Upper lobe of right lung (tissue), 1 donor: ENCODE measurements at regions not wholly inside any gene's neighbourhood (a gene's known extent, or its start where the extent isn't known, plus 50 kb on each side); places are given as distances from the start of the nearest gene placed in this dataset.

Experiments used
- ATAC-seq: fragments of 200-7000 bp; cut with Tn5 transposase; one replicate; pipeline ENCODE4 v1.9.1; 2020; ENCODE audit warnings: mild to moderate bottlenecking, moderate library complexity
- DNase-seq: peaks from one replicate; pipeline ENCODE4 v3.0.0-alpha.2; 2020
- H3K27ac ChIP-seq: fragments of 200-600 bp; one replicate; pipeline ENCODE4 v1.8.0; 2022
- H3K27me3 ChIP-seq: fragments of 200-600 bp; one replicate; pipeline ENCODE4 v1.8.0; 2022; ENCODE audit warnings: mild to moderate bottlenecking
- H3K36me3 ChIP-seq: fragments of 200-600 bp; one replicate; pipeline ENCODE4 v1.8.0; 2022
- H3K4me1 ChIP-seq: fragments of 200-600 bp; one replicate; pipeline ENCODE4 v1.8.0; 2022
- H3K4me3 ChIP-seq: fragments of 200-600 bp; one replicate; pipeline ENCODE4 v1.8.0; 2022; ENCODE audit warnings: mild to moderate bottlenecking
- H3K9me3 ChIP-seq: fragments of 200-600 bp; one replicate; pipeline ENCODE4 v1.8.0; 2022
- intact Hi-C: fragments of 100-400 bp; cut with DNase I; formaldehyde crosslinking; loops from one replicate; pipeline ENCODE4 v1.11.0; 2022
- TF ChIP-seq, protein P1 (sequence below): fragments of 200-600 bp; IDR thresholded peaks from one replicate; pipeline ENCODE4 v1.8.0; 2022; ENCODE audit warnings: antibody characterized with exemption
- donor health status: DM: no; HTN: yes; CAD: no; lungs with severe emphysema.

DNA sequence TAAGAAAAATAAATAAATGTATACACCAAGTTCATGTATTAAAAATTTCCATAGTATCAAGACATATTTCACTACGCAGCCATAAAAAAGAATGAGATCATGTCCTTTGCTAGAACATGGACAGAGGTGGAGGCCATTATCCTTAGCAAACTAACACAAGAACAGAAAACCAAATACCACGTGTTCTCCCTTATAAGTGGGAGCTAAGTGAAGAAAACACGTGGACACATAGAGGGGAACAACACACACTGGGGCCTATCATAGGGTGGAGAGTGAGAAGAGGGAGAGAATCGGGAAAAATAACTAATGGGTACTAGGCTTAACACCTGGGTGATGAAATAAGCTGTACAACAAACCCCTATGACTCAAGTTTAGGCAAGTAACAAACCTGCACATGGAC is 552.4 kb upstream of the PBX1 start:
- no peak for DNase-seq
- Histone ChIP-seq H3K4me3 (no peak overlapping the region), H3K27ac (no peak overlapping the region), H3K9me3 (no peaks in the 10 kb centered on the region), H3K27me3 (no peaks in the 10 kb centered on the region), H3K36me3 (no peaks in the 10 kb centered on the region), H3K4me1 (no peaks in the 10 kb centered on the region)
- ATAC-seq, result no peak
- TF ChIP-seq, protein P1, sequence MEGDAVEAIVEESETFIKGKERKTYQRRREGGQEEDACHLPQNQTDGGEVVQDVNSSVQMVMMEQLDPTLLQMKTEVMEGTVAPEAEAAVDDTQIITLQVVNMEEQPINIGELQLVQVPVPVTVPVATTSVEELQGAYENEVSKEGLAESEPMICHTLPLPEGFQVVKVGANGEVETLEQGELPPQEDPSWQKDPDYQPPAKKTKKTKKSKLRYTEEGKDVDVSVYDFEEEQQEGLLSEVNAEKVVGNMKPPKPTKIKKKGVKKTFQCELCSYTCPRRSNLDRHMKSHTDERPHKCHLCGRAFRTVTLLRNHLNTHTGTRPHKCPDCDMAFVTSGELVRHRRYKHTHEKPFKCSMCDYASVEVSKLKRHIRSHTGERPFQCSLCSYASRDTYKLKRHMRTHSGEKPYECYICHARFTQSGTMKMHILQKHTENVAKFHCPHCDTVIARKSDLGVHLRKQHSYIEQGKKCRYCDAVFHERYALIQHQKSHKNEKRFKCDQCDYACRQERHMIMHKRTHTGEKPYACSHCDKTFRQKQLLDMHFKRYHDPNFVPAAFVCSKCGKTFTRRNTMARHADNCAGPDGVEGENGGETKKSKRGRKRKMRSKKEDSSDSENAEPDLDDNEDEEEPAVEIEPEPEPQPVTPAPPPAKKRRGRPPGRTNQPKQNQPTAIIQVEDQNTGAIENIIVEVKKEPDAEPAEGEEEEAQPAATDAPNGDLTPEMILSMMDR, result no peak
- intact Hi-C loops, result no loop called here

DNA sequence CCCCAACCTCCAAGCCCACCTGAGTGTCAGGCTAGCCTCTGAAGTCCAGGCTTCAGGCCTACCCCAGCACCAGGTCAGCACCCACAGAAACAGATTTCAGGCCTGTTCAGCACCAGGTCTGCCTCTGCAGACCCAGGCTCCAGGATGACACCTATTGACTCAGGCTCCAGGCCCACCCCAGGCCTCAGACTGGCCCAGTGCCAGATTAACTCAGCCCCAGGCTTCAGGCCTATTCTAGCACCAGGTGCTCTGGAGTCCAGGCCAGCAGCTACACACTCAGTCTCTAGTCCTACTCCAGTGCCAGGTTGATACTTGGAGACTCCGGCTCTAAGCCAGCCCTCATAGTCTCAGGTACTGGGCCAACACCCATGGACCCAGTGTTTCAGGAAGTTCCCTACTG is 541.7 kb upstream of the PBX1 start:
- TF ChIP-seq, protein P1, result no peak
- no peak for DNase-seq
- no peak for ATAC-seq
- intact Hi-C loops, result no loop called here
- peaks cover 9% of the 10 kb centered on the region for H3K9me3 ChIP-seq
- no peak overlapping the region for H3K4me3 ChIP-seq
- H3K36me3 ChIP-seq, result no peaks in the 10 kb centered on the region
- no peaks in the 10 kb centered on the region for H3K27me3 ChIP-seq
- no peaks in the 10 kb centered on the region for H3K4me1 ChIP-seq
- no peak overlapping the region for H3K27ac ChIP-seq

DNA sequence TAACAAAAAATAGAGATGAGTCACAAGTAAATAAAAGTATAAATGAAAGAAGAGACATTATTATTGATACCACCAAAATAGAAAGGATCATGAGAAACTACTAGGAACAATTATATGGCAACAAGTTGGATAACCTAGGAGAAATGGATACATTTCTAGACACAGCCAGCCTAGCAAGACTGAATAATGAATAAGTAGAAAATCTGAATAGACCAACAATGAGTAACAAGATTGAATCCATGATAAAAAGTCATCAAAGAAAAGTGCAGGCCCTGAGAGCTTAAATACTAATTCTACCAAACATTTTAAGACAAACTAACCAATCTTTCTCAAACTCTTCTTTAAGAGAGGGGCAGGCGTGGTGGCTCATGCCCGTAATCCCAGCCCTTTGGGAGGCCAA is 538.6 kb upstream of the PBX1 start:
- H3K36me3 ChIP-seq, result no peaks in the 10 kb centered on the region
- H3K4me1 ChIP-seq, result no peaks in the 10 kb centered on the region
- no peaks in the 10 kb centered on the region for H3K27me3 ChIP-seq
- H3K9me3 ChIP-seq, result peaks cover 9% of the 10 kb centered on the region
- no peak for ATAC-seq
- H3K27ac ChIP-seq, result no peak overlapping the region
- DNase-seq, result no peak
- intact Hi-C loops, result no loop called here
- no peak overlapping the region for H3K4me3 ChIP-seq
- TF ChIP-seq, protein P1, result no peak

DNA sequence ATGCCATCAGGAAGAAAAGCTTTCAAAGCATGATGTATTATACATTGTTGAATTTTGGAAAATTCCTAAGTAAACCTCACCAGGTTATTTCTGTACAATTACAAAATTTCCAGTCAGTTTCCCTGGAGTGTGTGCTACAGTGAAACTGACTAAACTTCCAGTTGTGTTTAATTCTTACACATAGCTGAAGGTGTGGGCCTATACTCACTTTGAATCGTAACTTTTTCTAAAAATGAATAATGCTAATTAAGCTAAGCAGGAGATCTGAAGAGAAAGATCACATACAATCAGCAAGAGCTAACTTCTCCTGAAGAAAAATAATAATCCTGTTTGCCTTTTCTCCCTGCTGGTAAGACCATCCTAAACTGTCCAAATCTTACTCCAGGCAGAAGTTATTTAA is 537.2 kb upstream of the PBX1 start:
- TF ChIP-seq, protein P1, result no peak

DNA sequence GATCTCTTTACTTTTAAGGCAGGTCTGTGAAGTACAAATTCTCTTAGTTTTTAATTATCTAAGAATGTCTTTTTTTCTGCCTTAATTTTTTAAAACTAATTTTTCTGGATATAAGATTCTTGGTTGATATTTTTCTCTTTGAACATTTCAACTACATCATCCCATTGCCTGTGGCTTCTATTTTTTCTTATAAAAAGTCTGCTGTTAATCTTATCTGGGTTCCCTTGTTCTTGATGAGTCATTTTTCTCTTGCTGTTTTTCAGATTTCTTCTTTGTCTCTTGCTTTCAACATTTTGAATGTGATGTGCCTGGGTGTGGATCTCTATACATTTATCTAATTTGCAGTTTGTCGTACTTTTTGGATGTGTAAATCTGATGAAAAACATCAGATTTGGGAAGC is 525.2 kb upstream of the PBX1 start:
- H3K36me3 ChIP-seq, result no peaks in the 10 kb centered on the region
- TF ChIP-seq, protein P1, result no peak
- H3K9me3 ChIP-seq, result peaks cover 7% of the 10 kb centered on the region
- DNase-seq, result no peak
- no peaks in the 10 kb centered on the region for H3K4me1 ChIP-seq
- ATAC-seq, result no peak
- intact Hi-C loops, result no loop called here
- H3K4me3 ChIP-seq, result no peak overlapping the region
- H3K27ac ChIP-seq, result no peak overlapping the region
- no peaks in the 10 kb centered on the region for H3K27me3 ChIP-seq

More for the DNA sequence above, 537.2 kb upstream of the PBX1 start:
- intact Hi-C loops, result no loop called here
- no peak overlapping the region for H3K27ac ChIP-seq
- ATAC-seq (no peak), DNase-seq (no peak)
- peaks cover 9% of the 10 kb centered on the region for H3K9me3 ChIP-seq
- H3K4me1 ChIP-seq, result no peaks in the 10 kb centered on the region
- H3K36me3 ChIP-seq, result no peaks in the 10 kb centered on the region
- H3K4me3 ChIP-seq, result no peak overlapping the region
- no peaks in the 10 kb centered on the region for H3K27me3 ChIP-seq

DNA sequence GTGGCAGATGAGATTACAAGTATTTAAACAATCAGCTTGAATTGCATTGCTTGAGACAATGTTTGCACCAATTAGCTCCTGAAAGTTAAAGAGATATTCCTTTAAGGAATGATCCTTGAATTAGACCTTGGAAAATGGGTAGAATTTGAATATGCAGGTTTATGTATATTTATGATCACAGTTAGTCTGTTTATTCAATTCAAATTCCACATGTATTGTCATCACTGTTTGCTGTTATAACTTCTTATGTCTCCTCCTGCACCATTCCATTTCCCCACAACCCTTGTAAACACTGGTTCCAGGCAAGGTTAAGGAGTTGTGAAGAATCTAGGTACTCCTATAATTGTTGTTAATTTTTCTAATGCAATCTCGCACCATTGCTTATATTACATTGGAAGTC is 518.2 kb upstream of the PBX1 start:
- ATAC-seq (no peak), DNase-seq (no peak)
- H3K9me3 ChIP-seq, result no peaks in the 10 kb centered on the region
- no peaks in the 10 kb centered on the region for H3K4me1 ChIP-seq
- no peak overlapping the region for H3K27ac ChIP-seq
- no peaks in the 10 kb centered on the region for H3K36me3 ChIP-seq
- no peaks in the 10 kb centered on the region for H3K27me3 ChIP-seq
- TF ChIP-seq, protein P1, result no peak
- H3K4me3 ChIP-seq, result no peak overlapping the region
- intact Hi-C loops, result no loop called here
